ENCODE measurements at regions not wholly inside any gene's neighbourhood (a gene's known extent, or its start where the extent isn't known, plus 50 kb on each side); places are given as distances from the start of the nearest gene placed in this dataset.
"Not testable (repeated sequence)": the region's sequence is repeated elsewhere in the genome, so short reads cannot be mapped to it uniquely, and the experiment has no call there.

GRCh38 chr6:134553936-134554335, 236.0 kb upstream of the SGK1 start:
- DNase-seq (ENCODE audit: low read depth) = no peak

DNA sequence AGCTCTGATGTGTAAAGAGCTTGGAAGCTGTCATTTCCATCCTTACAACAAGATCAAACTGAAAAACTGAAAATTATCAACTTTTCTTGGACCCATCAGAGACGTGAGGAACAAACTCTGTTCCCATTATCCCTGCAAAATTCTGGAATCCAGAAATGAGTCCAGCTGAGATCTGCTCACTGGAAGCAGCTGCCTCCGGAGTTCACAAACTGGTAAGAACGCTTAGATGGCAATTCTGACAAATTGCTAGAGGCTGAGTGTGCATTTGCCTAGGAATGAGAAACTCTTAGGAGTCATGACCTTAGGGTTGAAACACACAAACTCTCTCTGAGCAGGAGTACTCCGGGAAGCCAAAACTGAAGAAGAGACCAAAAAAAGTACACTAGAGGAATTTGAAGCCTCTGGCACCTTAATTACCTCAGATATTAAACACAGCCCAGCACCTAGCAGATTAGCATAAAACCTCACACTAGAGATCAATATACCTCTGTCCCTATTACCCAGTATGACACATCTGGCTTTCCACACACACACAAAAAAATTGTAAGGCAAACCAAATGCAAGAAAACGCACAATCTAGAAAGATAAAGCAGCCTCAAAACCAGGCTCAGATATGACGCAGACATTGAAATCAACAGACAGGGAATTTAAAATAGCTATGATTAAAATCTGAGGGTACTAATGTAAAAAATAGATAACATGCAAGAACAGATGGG, 233.5 kb upstream of the SGK1 start:
- DNase-seq (ENCODE audit: low read depth) = peak; percentile 54

GRCh38 chr6:134550604-134551003, 232.7 kb upstream of the SGK1 start:
- DNase-seq (ENCODE audit: low read depth) = no peak

- DNase-seq (ENCODE audit: low read depth) = no peak
These were observed 231.9 kb upstream of the SGK1 start for GRCh38 chr6:134549854-134550253.

DNA sequence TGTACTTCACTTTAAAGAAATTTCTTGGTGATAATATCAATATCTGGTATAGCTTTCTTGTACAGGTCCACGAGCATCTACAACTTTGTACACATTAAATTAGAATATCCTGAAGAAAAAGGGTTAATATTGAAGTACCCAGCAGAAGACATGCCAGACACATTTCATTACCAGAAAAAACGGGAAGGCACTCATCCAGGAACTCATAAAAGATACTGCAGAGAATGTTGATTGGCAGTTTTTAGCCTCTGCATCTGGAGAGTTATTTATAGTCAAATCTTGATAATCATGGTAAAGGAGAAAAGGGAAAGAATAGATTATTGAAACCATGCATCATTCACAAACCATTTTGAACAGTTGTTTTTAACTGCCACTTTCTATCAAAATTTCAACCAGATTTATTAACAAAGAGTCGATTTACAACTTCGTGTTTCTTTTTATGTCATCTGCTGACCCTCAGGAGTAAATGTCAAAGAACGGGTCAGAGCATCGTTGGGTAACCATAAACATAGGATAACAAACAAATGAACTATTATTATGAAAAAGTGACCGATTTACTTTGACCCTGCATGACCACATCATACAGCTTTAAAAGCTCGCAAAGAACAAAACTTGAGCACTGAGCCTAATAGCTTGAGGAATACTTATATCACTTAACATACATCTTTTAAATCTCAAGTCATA, 229.2 kb upstream of the SGK1 start:
- DNase-seq (ENCODE audit: low read depth) = no peak

- DNase-seq (ENCODE audit: low read depth) = no peak
These were observed 226.8 kb upstream of the SGK1 start for GRCh38 chr6:134544737-134545136.

DNA sequence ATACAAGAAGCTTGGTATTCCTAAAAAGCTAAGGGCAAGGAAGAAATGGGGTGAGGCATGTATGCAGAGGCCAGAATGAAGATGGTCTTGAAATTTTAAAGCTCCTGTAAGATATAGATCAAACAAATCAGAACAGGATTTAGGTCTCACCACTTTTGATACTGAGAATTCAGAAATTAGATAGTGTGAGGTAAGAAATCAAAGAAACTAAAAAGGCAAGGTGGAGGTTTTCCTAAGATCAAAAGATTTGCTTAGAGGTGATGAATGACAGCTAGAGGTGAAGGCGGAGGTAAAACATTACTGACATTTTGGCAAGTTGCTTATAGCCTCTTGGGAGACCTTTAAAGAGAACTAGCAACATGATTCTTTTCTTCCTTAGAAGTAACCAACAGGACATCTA, 225.2 kb upstream of the SGK1 start:
- DNase-seq (ENCODE audit: low read depth) = no peak

- no peak for DNase-seq (ENCODE audit: low read depth)
These were observed 223.1 kb upstream of the SGK1 start for GRCh38 chr6:134541001-134541400.

DNA sequence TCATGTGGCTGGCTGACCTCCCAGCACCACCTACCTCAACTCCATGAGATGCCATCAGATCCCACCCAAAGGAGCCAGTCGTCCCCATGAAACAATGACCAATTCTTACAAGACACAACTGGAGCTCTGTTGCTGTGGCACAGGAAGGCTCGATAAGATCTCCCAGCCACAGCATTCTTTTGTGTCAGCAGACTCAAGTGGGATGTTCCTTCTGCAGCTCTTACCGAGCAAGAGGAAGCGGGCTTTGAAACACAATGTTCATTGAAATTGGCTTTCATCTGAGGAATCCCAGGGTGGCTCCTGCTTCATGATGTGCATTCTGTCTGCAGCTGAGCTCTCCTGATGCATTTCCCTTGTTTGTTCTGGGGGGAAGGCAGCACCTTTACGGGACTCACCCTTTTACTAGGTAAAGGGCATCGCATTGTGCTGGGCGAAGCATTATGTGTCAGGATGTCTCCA, 222.0 kb upstream of the SGK1 start:
- DNase-seq (ENCODE audit: low read depth) = no peak

- DNase-seq (ENCODE audit: low read depth) = not testable (repeated sequence)
These were observed 219.9 kb upstream of the SGK1 start for GRCh38 chr6:134537765-134538164.

- peak; percentile 80 for DNase-seq (ENCODE audit: low read depth)
These were observed 219.2 kb upstream of the SGK1 start for GRCh38 chr6:134537146-134537555.

- no peak for DNase-seq (ENCODE audit: low read depth)
These were observed 217.9 kb upstream of the SGK1 start for GRCh38 chr6:134535831-134536230.

- no peak for DNase-seq (ENCODE audit: low read depth)
These were observed 216.8 kb upstream of the SGK1 start for GRCh38 chr6:134534708-134535149.

DNA sequence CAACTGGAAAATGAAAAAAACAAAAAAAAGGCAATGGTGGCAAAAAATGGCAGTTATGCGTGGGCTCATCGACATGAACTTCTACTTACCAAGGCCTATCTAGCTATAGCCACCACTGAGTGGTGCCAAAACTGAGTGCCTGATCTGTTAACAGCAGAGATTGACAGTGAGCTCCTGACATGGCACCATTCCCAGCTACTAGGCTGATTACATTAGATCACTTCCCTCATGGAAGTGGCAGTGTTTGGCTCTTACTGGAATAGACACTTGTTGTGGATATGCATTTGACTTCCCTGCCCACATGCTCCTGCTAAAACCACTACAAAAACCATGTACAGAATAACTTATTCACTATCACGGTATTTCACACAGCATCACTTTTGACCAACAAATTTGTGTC, 216.1 kb upstream of the SGK1 start:
- DNase-seq (ENCODE audit: low read depth) = no peak

GRCh38 chr6:134532694-134533624, 215.0 kb upstream of the SGK1 start:
- DNase-seq (ENCODE audit: low read depth) = no peak

DNA sequence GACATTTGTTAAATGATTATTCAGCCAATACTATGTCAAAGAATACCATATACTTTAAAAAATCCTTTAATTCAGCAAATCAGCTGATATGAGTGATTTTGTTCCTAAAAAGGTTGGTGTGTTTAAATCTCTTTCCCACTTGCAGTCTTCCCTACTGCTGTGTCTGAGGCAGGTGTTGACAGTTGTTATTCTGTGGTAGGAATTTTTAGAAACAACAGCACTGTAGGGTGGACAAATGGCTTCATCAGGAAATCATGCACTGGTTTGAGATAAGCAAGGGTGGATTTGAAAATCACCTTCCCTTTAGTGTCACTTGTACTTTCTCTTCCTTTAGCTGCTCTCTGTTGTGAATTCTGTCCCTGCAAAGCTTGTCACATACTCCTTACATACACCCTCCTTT, 213.7 kb upstream of the SGK1 start:
- DNase-seq (ENCODE audit: low read depth) = no peak

GRCh38 chr6:134531188-134531551, 213.3 kb upstream of the SGK1 start:
- DNase-seq (ENCODE audit: low read depth) = no peak

DNA sequence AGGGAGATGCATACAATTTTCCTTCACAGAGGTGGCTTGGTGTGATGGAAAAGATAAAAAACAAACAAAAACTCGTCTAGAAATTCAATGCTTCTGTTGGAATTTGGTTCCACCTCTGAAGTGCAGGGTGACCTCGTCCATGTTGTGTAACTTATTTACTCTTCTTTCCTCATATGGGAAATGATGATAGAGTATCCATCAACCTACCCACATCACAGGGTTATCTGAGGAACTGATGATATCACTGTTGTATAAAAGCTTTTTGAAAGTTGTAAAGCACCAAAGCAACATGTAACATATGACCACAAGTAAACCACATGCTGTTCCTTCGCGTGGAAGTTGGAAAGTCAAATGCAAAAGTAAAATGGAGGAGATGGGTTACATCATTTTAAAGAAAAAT, 212.0 kb upstream of the SGK1 start:
- DNase-seq (ENCODE audit: low read depth) = no peak

DNA sequence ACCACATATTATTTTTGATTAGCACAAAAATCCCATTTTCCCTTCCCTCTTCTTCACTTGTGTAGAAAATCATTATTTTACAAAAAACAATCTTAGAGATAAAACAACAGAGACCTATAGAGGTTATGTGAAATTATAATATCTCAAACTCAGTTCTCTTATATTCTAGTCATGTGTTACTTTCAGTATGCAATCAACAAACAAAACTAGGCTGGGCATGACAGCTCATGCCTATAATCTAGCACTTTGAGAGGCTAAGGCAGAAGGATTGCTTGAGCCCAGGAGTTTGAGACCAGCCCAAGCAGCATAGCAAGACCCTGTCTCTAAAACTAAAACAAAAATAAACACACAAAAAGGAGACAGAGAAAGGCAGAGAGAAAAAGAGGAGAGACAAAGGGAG, 211.4 kb upstream of the SGK1 start:
- no peak for DNase-seq (ENCODE audit: low read depth)

DNA sequence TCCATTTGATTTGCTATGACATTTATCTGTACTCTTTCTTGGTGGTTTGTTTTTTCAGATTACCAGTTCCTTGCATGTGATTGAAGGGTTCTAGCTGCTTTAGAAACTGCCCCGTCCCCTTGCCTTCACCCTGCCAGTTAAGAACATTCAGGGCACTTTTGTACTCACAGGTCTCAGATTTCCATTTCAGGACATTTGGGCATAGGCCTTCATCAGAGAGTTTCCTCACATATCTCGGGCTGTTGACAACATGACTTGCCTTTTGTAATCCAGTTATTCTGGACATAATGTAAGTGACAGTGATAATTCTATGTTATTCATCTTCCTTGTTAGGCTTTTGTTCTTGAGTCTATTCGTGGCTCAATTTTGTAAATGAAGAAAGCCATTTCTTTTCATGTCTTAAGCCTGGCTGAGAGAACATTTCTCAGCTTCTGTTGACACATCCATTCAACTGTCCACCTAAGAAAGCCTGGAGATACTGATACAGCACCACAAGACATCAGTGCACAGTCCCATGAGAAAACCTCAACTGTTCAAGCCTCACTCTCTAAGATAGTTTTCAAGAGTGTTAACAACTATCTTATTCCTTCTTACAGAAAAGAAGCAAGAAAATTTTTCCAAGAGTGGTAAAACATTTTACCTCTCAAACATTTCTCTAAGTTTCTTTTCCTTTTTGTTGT, 209.3 kb upstream of the SGK1 start:
- no peak for DNase-seq (ENCODE audit: low read depth)

DNA sequence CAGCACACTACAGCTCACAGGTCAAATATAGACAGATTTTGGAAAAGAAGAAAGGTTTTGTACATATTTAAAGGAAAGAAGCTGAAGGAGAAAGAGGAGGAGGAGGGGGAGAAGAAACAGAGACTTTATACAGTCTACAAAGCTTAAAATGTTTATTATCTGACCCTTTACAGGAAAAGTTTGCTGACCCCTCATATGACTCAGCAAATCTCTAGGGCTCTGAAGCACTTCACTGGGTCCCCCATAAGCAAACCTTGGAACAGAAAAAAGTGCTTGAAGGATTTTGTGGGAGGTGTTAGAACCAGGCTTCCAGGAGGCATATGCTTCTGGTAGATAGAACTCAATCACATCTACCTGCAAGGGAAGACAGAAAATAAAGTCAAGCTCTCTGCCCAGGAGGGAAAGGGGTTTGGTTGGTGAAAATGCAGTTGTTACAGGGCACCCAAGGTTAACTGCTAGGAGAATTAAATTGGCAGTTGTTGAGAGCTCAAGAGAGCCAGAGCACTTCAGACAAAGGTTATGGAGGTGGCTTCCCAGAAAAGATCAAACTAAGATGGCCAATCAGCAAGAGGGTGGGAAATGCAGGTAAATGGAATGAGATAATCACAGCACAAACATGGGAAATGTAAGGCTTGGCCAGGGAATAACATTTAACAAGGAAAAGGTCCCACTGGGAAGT, 207.4 kb upstream of the SGK1 start:
- DNase-seq (ENCODE audit: low read depth) = no peak
